Stomach (tissue), 8 donors: ENCODE measurements at regions not wholly inside any gene's neighbourhood (a gene's known extent, or its start where the extent isn't known, plus 50 kb on each side); places are given as distances from the start of the nearest gene placed in this dataset.

Experiments
- DNase-seq, 2 donors: peaks; one replicate each; pipeline versions ENCODE4 v3.0.0 to v3.0.0-alpha.2; 2013 to 2019
- H3K27ac ChIP-seq, 5 donors: fragments of 200-600 bp in 4 of 5; sonication (generic) in 4 of 5; one replicate each; pipeline ENCODE4 v1.5.1; 2013 to 2019; ENCODE audit warnings: mild to moderate bottlenecking in 1 of 5, moderate library complexity in 1 of 5
- H3K27me3 ChIP-seq, 3 donors: fragments of 200-600 bp; sonication (generic); one replicate each; pipeline ENCODE4 v1.5.1; 2017 to 2019; ENCODE audit warnings: mixed run types in 1 of 3
- H3K36me3 ChIP-seq, 4 donors: fragments of 200-600 bp; sonication (generic); 1 replicate in 3 of 4; 2 replicates in 1 of 4; pipeline ENCODE4 v1.5.1; 2016 to 2019
- H3K4me1 ChIP-seq, 4 donors: fragments of 200-600 bp; sonication (generic); one replicate each; pipeline ENCODE4 v1.5.1; 2016 to 2019
- H3K4me3 ChIP-seq, 4 donors: fragments of 200-600 bp; sonication (generic) in 3 of 4; one replicate each; pipeline ENCODE4 v1.5.1; 2016 to 2019; ENCODE audit warnings: mild to moderate bottlenecking in 1 of 4
- H3K9me3 ChIP-seq, 4 donors: fragments of 200-600 bp; sonication (generic); one replicate each; pipeline ENCODE4 v1.5.1; 2016 to 2019
- EP300 ChIP-seq: sonication (generic); formaldehyde crosslinking; IDR thresholded peaks from one replicate; pipeline ENCODE4 v1.6.1; 2017; ENCODE audit warnings: antibody characterized with exemption
- POLR2A ChIP-seq, 4 donors: fragments of 450-650 bp; IDR thresholded peaks; one replicate each; pipeline ENCODE4 v1.6.1; 2016; ENCODE audit warnings: antibody characterized with exemption in 4 of 4, control low read depth in 2 of 4, mild to moderate bottlenecking in 1 of 4, moderate library complexity in 1 of 4
- POLR2AphosphoS5 ChIP-seq, 3 donors: sonication (generic); formaldehyde crosslinking; IDR thresholded peaks; one replicate each; pipeline ENCODE4 v1.6.1; 2016; ENCODE audit warnings: antibody characterized with exemption in 3 of 3
- WGBS, 5 donors: extraction: QIAGEN DNeasy Blood & Tissue Kit in 3 of 5; methylation state at CpG; one replicate each; pipeline versions ENCODE4 v1.1.5 to v1.1.7; 2013 to 2018; 5-methylcytosine and 5-hydroxymethylcytosine counted together
- intact Hi-C: fragments of 100-400 bp; cut with DNase I; formaldehyde crosslinking; loops from one replicate; pipeline ENCODE4 v1.15.1; 2023; ENCODE audit warnings: low total_unique reads
- TF ChIP-seq, protein P1 (sequence below), 7 experiments: fragments of 450-650 bp in 4 of 7; fragments of 200-600 bp in 3 of 7; sonication (generic) in 3 of 7; IDR thresholded peaks; one replicate each; pipeline ENCODE4 v1.5.1; 2016 to 2019; ENCODE audit warnings: antibody characterized with exemption in 7 of 7, control low read depth in 2 of 7, mild to moderate bottlenecking in 1 of 7
- donor health status: healthy with polysubstance abuse.
- donor health status: Bipolar disorder and iron deficiency.
- donor health status: healthy.

DNA sequence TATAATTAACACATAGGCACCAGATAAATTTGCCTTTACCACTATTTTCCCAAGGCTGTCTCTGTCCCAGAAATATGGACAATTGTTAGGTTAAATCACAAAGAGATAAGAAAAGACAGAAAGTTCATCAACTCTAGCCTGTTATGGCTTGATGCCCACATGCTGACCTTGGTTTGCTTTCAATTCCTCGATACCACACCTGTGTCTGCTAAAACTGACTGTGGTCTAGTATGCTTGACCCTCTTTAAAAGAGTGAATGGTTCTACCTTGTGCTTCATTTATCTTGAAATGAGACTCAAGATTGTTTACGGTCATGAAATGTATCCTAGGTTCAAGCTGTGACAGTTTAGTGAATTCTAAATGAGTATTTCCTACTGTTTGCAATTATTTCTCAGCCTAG is 909.0 kb upstream of the LRRTM1 start:
- Histone ChIP-seq H3K4me1 (no peaks in the 10 kb centered on the region), H3K27me3 (no peaks in the 10 kb centered on the region), H3K27ac (no peak overlapping the region), H3K36me3 (no peaks in the 10 kb centered on the region), H3K9me3 (no peaks in the 10 kb centered on the region), H3K4me3 (no peak overlapping the region)
- no peak for DNase-seq
- WGBS, 5 donors: 66 to 81% (median 69%) methylated on average over 2 of the region's 2 CpGs
- intact Hi-C loops: no loop called here
- no peak for TF ChIP-seq EP300
- TF ChIP-seq POLR2AphosphoS5 (IDR thresholded peaks at IDR 0.05): no peak
- TF ChIP-seq POLR2A (IDR thresholded peaks at IDR 0.05): no peak
- TF ChIP-seq, protein P1, sequence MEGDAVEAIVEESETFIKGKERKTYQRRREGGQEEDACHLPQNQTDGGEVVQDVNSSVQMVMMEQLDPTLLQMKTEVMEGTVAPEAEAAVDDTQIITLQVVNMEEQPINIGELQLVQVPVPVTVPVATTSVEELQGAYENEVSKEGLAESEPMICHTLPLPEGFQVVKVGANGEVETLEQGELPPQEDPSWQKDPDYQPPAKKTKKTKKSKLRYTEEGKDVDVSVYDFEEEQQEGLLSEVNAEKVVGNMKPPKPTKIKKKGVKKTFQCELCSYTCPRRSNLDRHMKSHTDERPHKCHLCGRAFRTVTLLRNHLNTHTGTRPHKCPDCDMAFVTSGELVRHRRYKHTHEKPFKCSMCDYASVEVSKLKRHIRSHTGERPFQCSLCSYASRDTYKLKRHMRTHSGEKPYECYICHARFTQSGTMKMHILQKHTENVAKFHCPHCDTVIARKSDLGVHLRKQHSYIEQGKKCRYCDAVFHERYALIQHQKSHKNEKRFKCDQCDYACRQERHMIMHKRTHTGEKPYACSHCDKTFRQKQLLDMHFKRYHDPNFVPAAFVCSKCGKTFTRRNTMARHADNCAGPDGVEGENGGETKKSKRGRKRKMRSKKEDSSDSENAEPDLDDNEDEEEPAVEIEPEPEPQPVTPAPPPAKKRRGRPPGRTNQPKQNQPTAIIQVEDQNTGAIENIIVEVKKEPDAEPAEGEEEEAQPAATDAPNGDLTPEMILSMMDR (IDR thresholded peaks at IDR 0.05): no peak

DNA sequence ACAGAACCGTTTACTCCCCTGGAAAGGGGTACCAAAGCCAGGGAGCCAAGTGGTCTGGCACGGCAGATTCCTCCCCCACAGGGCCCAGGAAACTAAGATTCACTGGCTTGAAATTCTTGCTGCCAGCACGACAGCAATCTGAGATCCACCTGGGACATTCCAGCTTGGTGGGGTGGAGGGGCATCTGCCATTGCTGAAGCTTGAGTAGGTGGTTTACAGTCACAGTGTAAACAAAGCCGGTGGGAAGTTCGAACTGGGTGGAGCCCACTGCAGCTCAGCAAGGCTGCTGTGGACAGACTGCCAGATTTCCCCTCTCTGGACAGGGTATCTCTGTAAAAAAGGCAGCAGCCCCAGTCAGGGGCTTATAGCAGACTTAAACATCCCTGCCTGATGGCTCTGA is 901.7 kb upstream of the LRRTM1 start:
- Histone ChIP-seq H3K9me3 (peaks cover 0 to 4% (median 0%) of the 10 kb centered on the region in 4 donors), H3K36me3 (no peaks in the 10 kb centered on the region), H3K27me3 (no peaks in the 10 kb centered on the region), H3K27ac (no peak overlapping the region), H3K4me1 (no peaks in the 10 kb centered on the region), H3K4me3 (no peak overlapping the region)
- TF ChIP-seq POLR2A (IDR thresholded peaks at IDR 0.05) (no peak), POLR2AphosphoS5 (IDR thresholded peaks at IDR 0.05) (no peak), EP300 (no peak)
- TF ChIP-seq, protein P1 (IDR thresholded peaks at IDR 0.05): no peak
- no peak for DNase-seq
- WGBS, 5 donors: 51 to 67% (median 57%) methylated on average over 4 to 5 of the region's 5 CpGs
- intact Hi-C loops: no loop called here

DNA sequence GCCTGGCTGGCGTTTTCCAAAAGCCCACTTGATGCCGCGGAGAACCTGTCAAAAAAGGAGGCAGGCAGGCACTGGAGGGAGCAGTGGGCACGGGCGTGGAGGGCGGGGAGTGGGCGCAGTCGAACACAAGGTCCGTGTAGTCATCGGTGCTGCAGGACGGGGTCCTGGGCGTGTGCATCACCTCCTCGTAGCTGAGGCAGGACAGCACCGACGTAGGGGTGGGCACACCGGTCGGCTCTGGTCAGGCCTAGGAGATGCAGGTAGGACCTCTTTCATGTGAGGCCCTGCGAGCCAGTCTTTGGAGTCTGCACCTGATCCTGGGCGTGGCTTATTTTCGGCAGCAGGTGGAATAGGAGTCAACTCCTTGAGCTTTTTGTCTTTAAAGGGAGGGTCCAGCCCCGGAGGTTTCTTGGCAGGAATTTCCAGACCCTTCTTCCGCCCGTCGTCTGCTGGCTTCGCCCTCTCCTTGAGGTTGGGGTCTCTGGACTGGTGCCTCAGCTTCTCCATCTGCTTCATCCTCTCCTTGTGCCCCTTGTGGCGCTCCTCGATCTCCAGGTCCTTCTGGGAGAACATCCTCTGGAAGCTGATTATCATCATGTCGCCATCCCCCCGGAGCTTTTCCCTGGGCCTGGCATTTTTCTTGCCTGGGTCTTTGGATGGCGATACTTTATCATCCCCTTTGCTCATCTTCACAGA is 892.5 kb upstream of the LRRTM1 start:
- no peaks in the 10 kb centered on the region for H3K27me3 ChIP-seq
- DNase-seq: no peak
- peaks cover 0 to 45% (median 31%) of the 10 kb centered on the region in 4 donors for H3K9me3 ChIP-seq
- H3K4me1 ChIP-seq: no peaks in the 10 kb centered on the region
- 93 to 97% (median 96%) methylated on average over 19 to 30 of the region's 30 CpGs for WGBS, 5 donors
- H3K27ac ChIP-seq: no peak overlapping the region
- H3K36me3 ChIP-seq: no peaks in the 10 kb centered on the region
- TF ChIP-seq POLR2AphosphoS5 (IDR thresholded peaks at IDR 0.05) (no peak), POLR2A (IDR thresholded peaks at IDR 0.05) (no peak), EP300 (no peak)
- TF ChIP-seq, protein P1 (IDR thresholded peaks at IDR 0.05): no peak
- intact Hi-C loops: no loop called here
- H3K4me3 ChIP-seq: no peak overlapping the region

DNA sequence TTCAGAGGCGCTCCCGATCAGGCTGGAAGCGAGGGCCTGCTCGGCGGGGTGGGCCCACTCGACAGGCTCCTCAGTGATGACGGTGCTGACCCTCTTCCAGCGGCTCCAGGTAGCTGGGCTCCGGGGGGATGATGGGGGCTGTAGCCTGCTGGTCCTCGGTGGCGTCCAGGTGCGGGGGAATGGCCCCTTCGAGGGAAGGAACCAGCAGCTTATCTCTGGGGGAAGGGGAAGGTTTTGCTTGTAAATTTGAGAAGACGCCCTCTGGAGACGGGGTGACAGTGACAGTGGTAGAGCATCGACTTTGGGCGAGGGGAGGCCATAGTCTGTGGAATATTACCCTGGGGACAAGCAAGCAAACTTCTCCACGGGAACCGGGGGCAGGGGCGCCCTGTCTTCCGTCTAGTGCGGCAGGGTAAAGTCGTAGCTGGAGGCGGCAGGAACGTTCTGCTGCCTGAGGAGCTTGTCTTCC is 891.9 kb upstream of the LRRTM1 start:
- Histone ChIP-seq H3K27ac (no peak overlapping the region), H3K27me3 (no peaks in the 10 kb centered on the region), H3K36me3 (no peaks in the 10 kb centered on the region), H3K4me3 (no peak overlapping the region), H3K4me1 (no peaks in the 10 kb centered on the region), H3K9me3 (peaks cover 0 to 45% (median 31%) of the 10 kb centered on the region in 4 donors)
- TF ChIP-seq, protein P1 (IDR thresholded peaks at IDR 0.05): no peak
- TF ChIP-seq POLR2AphosphoS5 (IDR thresholded peaks at IDR 0.05): no peak
- TF ChIP-seq EP300: no peak
- TF ChIP-seq POLR2A (IDR thresholded peaks at IDR 0.05): no peak
- 90 to 96% (median 94%) methylated on average over 25 of the region's 25 CpGs for WGBS, 5 donors
- DNase-seq: no peak
- intact Hi-C loops: no loop called here
